Esophagus (tissue), 2 donors: ENCODE measurements at regions not wholly inside any gene's neighbourhood (a gene's known extent, or its start where the extent isn't known, plus 50 kb on each side); places are given as distances from the start of the nearest gene placed in this dataset.

ENCODE experiments used
- H3K27ac ChIP-seq, 2 donors: one replicate each; pipeline ENCODE4 v1.5.1; 2013; ENCODE audit warnings: low read depth in 2 of 2, mild to moderate bottlenecking in 2 of 2, inconsistent platforms in 1 of 2, low read length in 1 of 2, moderate library complexity in 1 of 2
- H3K27me3 ChIP-seq, 2 donors: one replicate each; pipeline ENCODE4 v1.6.1; 2013; ENCODE audit warnings: low read length in 2 of 2, control low read depth in 1 of 2, mild to moderate bottlenecking in 1 of 2; ENCODE audit not compliant: insufficient read depth in 2 of 2, control insufficient read depth in 1 of 2
- H3K36me3 ChIP-seq, 2 donors: one replicate each; pipeline ENCODE4 v1.6.1; 2013; ENCODE audit warnings: low read length in 1 of 2; ENCODE audit not compliant: control insufficient read depth in 2 of 2, insufficient read depth in 2 of 2
- H3K4me1 ChIP-seq, 2 donors: one replicate each; pipeline ENCODE4 v1.6.1; 2013; ENCODE audit warnings: low read length in 1 of 2; ENCODE audit not compliant: control insufficient read depth in 2 of 2, insufficient read depth in 2 of 2
- H3K4me3 ChIP-seq, 2 donors: one replicate each; pipeline ENCODE4 v1.5.1; 2013; ENCODE audit warnings: low read length in 2 of 2, mild to moderate bottlenecking in 2 of 2, low read depth in 1 of 2, moderate library complexity in 1 of 2
- H3K9me3 ChIP-seq, 2 donors: one replicate each; pipeline ENCODE4 v1.6.1; 2013; ENCODE audit warnings: mild to moderate bottlenecking in 2 of 2, low read depth in 1 of 2, low read length in 1 of 2, moderate library complexity in 1 of 2; ENCODE audit not compliant: control insufficient read depth in 2 of 2, insufficient read depth in 1 of 2
- WGBS, 2 donors: extraction: QIAGEN DNeasy Blood & Tissue Kit; methylation state at CpG; one replicate each; pipeline ENCODE4 v1.1.7; 2013; 5-methylcytosine and 5-hydroxymethylcytosine counted together
- donor health status: healthy with polysubstance abuse.
- donor health status: Bipolar disorder and iron deficiency.

DNA sequence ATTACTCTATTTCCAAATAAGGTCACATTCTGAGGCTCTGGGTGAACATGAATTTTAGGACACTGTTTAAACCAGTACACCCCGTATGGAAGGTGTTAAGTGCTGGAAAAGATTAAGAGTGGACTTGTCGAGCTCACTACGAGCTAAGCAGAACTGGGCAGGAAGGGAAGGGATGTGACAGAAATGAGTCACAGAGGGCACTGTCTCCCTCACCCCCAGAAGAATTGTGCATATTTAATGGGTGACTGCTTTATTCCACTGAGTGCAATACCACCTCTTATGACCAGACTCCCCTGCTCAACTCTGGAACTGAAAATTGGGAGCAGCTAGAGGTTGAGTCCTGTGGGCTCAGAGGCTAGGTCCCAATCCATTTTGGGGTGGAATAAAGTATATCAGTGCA lies 187.4 kb upstream of the RPS6KA3 start:
- Histone ChIP-seq H3K9me3 (no peaks in the 10 kb centered on the region), H3K27ac (no peak overlapping the region), H3K36me3 (no peaks in the 10 kb centered on the region), H3K4me1 (no peaks in the 10 kb centered on the region), H3K4me3 (no peak overlapping the region), H3K27me3 (peaks cover 0 to 3% of the 10 kb centered on the region in 2 donors)
- 36 to 53% methylated on average over 3 of the region's 3 CpGs for WGBS, 2 donors

DNA sequence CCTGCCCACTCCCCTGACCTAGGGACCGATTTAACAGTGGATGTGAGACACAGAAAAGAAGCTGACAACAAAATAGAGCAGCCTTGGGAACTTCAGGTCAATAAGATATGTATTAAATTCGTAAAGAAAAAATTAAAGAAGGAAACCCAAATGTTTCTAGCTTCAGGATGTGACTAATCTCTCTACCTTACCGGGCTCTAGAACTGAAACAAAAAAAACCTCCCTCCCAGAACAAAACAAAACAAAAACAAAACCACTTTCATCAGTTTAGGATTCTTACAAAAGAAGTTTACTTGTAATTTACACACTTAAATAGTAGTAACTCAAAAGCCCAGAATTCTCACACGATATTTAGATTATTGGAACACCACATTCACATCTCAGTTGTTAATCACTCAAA lies 185.8 kb upstream of the RPS6KA3 start:
- H3K9me3 ChIP-seq: no peaks in the 10 kb centered on the region
- WGBS, 2 donors: 51 to 69% methylated on average over 4 of the region's 4 CpGs
- H3K27ac ChIP-seq: no peak overlapping the region

DNA sequence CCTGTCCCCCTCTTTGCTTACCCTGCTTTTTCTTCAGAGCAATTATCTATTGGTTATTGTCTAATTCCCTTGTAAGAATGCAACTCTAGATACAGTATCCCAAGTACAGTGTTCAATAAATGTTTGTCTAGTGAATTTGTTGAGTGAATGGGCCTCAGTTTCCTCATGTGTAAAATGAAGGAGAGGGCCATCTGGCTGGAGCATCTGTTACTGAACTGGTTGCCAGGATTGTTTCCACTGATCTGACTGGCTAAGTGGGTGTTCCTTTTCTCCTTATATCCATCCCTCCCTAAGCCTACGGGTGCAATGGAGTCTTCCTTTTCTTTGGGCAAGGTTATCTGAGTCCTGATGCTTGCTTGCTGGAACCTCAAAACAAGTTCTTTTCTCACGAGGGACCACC lies 185.2 kb upstream of the RPS6KA3 start:
- no peak overlapping the region for H3K4me3 ChIP-seq
- 43 to 66% methylated on average over 2 of the region's 2 CpGs for WGBS, 2 donors
- no peak overlapping the region for H3K27ac ChIP-seq
- no peaks in the 10 kb centered on the region for H3K36me3 ChIP-seq
- H3K9me3 ChIP-seq: no peaks in the 10 kb centered on the region
- H3K4me1 ChIP-seq: no peaks in the 10 kb centered on the region
- peaks cover 0 to 3% of the 10 kb centered on the region in 2 donors for H3K27me3 ChIP-seq

More for the DNA sequence above, 185.8 kb upstream of the RPS6KA3 start:
- Histone ChIP-seq H3K36me3 (no peaks in the 10 kb centered on the region), H3K4me1 (no peaks in the 10 kb centered on the region), H3K4me3 (no peak overlapping the region), H3K27me3 (peaks cover 0 to 3% of the 10 kb centered on the region in 2 donors)

DNA sequence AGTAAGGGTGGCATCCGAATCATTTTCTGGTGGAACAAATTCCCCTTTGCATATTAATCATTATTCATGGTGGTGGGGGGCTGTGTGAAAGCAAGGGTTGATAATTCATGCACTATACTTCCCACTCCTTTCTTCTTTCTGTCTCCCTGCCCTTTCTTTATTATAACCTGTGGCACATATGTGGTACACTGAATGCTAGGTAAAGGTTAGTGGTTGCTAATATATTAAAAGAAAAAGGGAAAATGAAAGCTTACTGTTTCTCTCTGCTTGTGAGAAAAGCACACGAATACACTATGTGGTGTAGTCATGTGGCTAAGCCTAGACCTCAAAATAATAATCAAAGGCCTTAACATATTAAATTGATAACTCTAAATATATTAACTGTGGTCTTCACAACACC lies 178.4 kb upstream of the RPS6KA3 start:
- Histone ChIP-seq H3K4me3 (no peak overlapping the region), H3K4me1 (no peaks in the 10 kb centered on the region), H3K36me3 (no peaks in the 10 kb centered on the region), H3K9me3 (no peaks in the 10 kb centered on the region), H3K27me3 (no peaks in the 10 kb centered on the region), H3K27ac (no peak overlapping the region)
- WGBS, 2 donors: 47 to 79% methylated on average over 2 of the region's 2 CpGs

DNA sequence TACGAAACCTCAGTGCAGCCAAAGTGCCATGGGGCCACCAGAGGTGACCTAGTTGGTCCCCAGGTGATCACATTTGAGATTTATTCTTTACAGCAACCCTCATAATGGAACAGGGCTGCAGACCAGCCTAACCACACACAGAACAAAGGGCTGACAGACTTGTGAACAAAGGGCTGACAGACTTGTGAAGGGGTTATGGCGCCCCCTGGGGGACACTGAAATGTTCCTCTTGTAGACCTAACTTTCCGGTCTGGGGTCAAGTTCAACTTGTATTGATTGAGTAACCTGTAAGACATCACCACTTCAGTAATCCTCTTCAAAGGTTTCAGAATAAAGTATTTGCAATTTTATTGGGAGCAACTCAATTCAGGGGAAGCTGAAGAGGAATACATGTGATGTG lies 175.9 kb upstream of the RPS6KA3 start:
- Histone ChIP-seq H3K27ac (no peak overlapping the region), H3K36me3 (no peaks in the 10 kb centered on the region), H3K27me3 (no peaks in the 10 kb centered on the region), H3K9me3 (no peaks in the 10 kb centered on the region), H3K4me1 (no peaks in the 10 kb centered on the region), H3K4me3 (no peak overlapping the region)
- 28 to 33% methylated on average over 3 of the region's 3 CpGs for WGBS, 2 donors

DNA sequence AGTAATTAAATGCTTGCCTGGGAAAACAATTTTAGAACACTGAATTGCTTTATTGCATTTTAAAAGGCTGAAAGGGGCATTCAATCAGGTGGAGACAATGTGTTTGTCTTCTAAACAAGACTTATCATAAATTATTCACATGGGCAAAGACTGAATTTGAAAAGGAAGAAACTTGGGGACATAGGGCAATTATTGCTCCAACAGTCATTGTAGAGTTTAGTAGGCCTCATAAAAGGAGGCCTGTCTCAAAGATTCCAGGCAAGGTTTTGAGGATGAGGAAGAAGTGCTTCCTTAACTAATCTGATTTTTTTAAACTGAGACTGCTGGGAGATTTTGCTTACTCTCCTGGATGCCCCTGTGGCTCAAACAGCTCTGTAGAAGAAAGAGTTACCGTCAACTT lies 174.4 kb upstream of the RPS6KA3 start:
- Histone ChIP-seq H3K4me1 (no peaks in the 10 kb centered on the region), H3K4me3 (no peak overlapping the region), H3K9me3 (no peaks in the 10 kb centered on the region), H3K27me3 (no peaks in the 10 kb centered on the region), H3K36me3 (no peaks in the 10 kb centered on the region), H3K27ac (no peak overlapping the region)
- WGBS, 2 donors: 81 to 95% methylated on average over 1 of the region's 1 CpG

DNA sequence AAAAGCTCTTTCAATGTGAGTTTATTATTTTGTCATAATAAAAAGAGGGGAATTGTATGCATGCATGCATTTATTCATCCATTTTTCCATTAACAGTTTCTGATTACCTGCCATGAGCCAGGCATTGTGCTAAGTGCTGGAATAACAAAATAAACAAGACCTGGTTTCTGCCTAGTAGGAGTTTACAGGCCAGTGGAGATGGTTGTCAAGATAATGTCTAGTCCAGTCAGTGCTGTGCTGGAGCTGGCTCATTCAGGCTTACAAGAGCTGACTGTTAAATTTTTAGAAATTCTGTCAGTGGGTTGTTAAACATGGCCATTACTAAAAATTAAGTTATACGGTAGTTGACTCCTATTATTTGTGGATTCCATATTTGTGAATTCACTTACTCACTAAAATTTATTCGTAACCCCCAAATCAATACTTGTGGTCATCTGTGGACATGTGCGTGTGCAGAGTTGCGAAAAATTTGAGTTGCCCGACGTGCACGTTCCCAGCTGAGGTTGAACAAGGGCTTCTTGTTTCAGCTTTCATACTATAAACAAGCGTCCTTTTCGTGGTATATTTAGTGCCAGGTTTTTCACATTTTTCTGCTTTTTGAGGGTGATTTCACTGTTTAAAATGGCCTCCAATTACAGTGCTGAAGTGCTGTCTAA lies 172.3 kb upstream of the RPS6KA3 start:
- WGBS, 2 donors: 82 to 94% methylated on average over 9 of the region's 9 CpGs
- H3K27me3 ChIP-seq: peaks cover 0 to 4% of the 10 kb centered on the region in 2 donors
- no peaks in the 10 kb centered on the region for H3K9me3 ChIP-seq
- no peaks in the 10 kb centered on the region for H3K36me3 ChIP-seq
- H3K4me3 ChIP-seq: no peak overlapping the region
- no peaks in the 10 kb centered on the region for H3K4me1 ChIP-seq
- H3K27ac ChIP-seq: no peak overlapping the region

DNA sequence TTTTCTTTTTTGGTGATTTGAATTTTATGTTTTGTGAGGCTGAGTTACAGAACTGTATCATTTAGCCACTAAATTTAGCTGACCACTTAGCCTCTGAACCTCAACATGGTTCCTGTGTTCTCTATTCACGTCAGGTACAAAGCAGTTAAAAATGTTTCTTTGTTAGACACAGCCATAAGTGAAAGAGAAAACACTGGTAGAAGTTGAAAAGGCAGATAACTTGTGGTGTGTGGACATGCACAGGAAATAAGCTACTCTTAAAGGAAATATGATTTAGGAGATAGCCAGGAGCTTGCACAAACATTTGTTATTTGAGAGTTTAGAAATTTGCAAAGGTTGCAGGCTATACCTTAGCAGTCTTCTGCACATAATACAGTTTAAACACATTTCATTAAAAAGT lies 171.0 kb upstream of the RPS6KA3 start:
- H3K9me3 ChIP-seq: no peaks in the 10 kb centered on the region
- no peaks in the 10 kb centered on the region for H3K4me1 ChIP-seq
- WGBS, 2 donors: 32 to 53% methylated on average over 1 of the region's 1 CpG
- no peak overlapping the region for H3K27ac ChIP-seq
- no peaks in the 10 kb centered on the region for H3K36me3 ChIP-seq
- no peak overlapping the region for H3K4me3 ChIP-seq
- H3K27me3 ChIP-seq: peaks cover 0 to 4% of the 10 kb centered on the region in 2 donors

DNA sequence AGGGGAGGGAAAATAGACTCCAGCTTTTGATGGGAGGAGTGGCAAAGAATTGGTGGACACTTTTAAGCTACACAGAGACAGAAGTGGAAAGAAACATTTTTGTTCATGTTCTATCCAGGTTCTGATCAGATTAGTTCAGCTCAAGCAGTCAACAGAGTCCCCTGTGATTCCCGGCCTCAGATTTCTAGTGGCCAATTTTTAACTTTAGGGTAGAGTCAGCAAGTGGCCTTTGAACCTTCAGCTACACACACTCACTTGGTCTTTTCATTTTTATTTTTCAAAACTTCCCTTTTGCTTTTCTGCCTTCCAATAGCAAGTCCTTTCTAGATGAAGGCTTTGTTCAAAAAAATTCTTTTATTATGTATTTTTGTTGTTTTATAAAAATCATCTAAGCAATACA lies 169.2 kb upstream of the RPS6KA3 start:
- Histone ChIP-seq H3K27ac (no peak overlapping the region), H3K27me3 (peaks cover 0 to 4% of the 10 kb centered on the region in 2 donors), H3K36me3 (no peaks in the 10 kb centered on the region)

DNA sequence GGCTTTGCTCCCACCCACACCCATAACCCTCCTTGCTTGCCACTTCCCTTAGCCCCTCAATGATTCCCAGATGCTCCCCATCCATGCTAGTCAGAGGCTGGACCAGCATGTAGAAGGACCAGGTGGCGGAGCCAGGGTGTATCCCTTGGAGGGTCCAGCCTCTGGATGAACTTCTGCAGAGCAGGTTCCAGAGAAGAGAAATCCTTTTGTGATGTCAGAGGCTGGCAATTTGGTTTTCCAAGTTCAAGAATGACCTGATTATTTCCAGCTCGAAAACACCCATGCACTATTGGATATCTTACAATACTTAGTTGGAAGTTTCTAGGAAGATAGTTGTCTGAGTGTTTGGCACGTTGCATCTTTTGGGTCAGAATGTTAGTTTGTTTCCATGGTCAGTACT lies 168.3 kb upstream of the RPS6KA3 start:
- 64 to 81% methylated on average over 3 of the region's 3 CpGs for whole genome bisulfite sequencing, 2 donors
- no peaks in the 10 kb centered on the region for H3K4me1 ChIP-seq
- no peaks in the 10 kb centered on the region for H3K36me3 ChIP-seq
- H3K4me3 ChIP-seq: no peak overlapping the region
- no peaks in the 10 kb centered on the region for H3K9me3 ChIP-seq
- H3K27me3 ChIP-seq: peaks cover 0 to 4% of the 10 kb centered on the region in 2 donors
- H3K27ac ChIP-seq: no peak overlapping the region

More for the DNA sequence above, 169.2 kb upstream of the RPS6KA3 start:
- H3K4me3 ChIP-seq: no peak overlapping the region
- WGBS, 2 donors: 73 to 97% methylated on average over 1 of the region's 1 CpG
- H3K9me3 ChIP-seq: no peaks in the 10 kb centered on the region
- H3K4me1 ChIP-seq: no peaks in the 10 kb centered on the region
